MCF 10A (cell line): ENCODE measurements at regions not wholly inside any gene's neighbourhood (a gene's known extent, or its start where the extent isn't known, plus 50 kb on each side); places are given as distances from the start of the nearest gene placed in this dataset.
A peak's percentile ranks its signal among the peaks of the same experiment; 100 is the strongest.

Source experiments
- BruUV-seq: library from RNA; stranded (reverse); fragments of 400-500 nt; replicated peaks from 2 replicates; lab custom pipeline; 2021; lab: Mats Ljungman, UMichigan
- CTCF ChIA-PET: fragments of 300-600 bp; sonication (Branson Sonifier 250); formaldehyde crosslinking; extraction: SDS; loops from one replicate; lab custom pipeline; 2021; ENCODE audit warnings: antibody characterized with exemption, inconsistent platforms; lab: Yijun Ruan, JAX
- POLR2A ChIA-PET: fragments of 300-600, 350-650 bp; sonication (Branson Sonifier 250); formaldehyde crosslinking; extraction: SDS; loops from one replicate; lab custom pipeline; 2020; ENCODE audit warnings: antibody characterized with exemption, inconsistent platforms; lab: Yijun Ruan, JAX
- DNase-seq: peaks from one replicate; pipeline ENCODE4 v3.0.0-alpha.2; 2018; ENCODE audit not compliant: unreplicated experiment
- H3K27ac Mint-ChIP-seq: one replicate; pipeline ENCODE4 v1.8.0; 2022; ENCODE audit warnings: mild to moderate bottlenecking, low read depth, mixed read lengths; ENCODE audit not compliant: unreplicated experiment
- H3K27me3 Mint-ChIP-seq: one replicate; pipeline ENCODE4 v1.8.0; 2022; ENCODE audit warnings: mixed read lengths; ENCODE audit not compliant: insufficient read depth, unreplicated experiment
- H3K36me3 Mint-ChIP-seq: one replicate; pipeline ENCODE4 v1.8.0; 2022; ENCODE audit warnings: mild to moderate bottlenecking, moderate library complexity, mixed read lengths; ENCODE audit not compliant: insufficient read depth, unreplicated experiment
- H3K4me1 Mint-ChIP-seq: one replicate; pipeline ENCODE4 v1.8.0; 2022; ENCODE audit warnings: mixed read lengths; ENCODE audit not compliant: insufficient read depth, unreplicated experiment
- H3K4me3 Mint-ChIP-seq: one replicate; pipeline ENCODE4 v1.8.0; 2022; ENCODE audit warnings: mild to moderate bottlenecking, moderate library complexity, mixed read lengths; ENCODE audit not compliant: unreplicated experiment
- H3K9me3 Mint-ChIP-seq: one replicate; pipeline ENCODE4 v1.8.0; 2022; ENCODE audit warnings: mixed read lengths; ENCODE audit not compliant: unreplicated experiment
- CTCF ChIP-seq: fragments of 200-600 bp; IDR thresholded peaks from one replicate; pipeline ENCODE4 v1.8.0; 2022; ENCODE audit warnings: antibody characterized with exemption, mild to moderate bottlenecking; ENCODE audit not compliant: unreplicated experiment
- intact Hi-C: fragments of 100-400 bp; cut with micrococcal nuclease; formaldehyde crosslinking; loops from 2 replicates; pipeline ENCODE4 v1.14.1; 2022

- BruUV-seq, result no TSS peak
- Mint-ChIP-seq H3K27ac (no peak overlapping the region), H3K9me3 (peaks cover 8% of the 10 kb centered on the region), H3K27me3 (no peaks in the 10 kb centered on the region), H3K4me3 (no peak overlapping the region), H3K4me1 (peaks cover 21% of the 10 kb centered on the region), H3K36me3 (peaks cover 5% of the 10 kb centered on the region)
- DNase-seq, result no peak
- no peak for TF ChIP-seq CTCF
- POLR2A ChIA-PET, result interaction anchor here (1.7 to 3.0 kb wide), 2 partner anchors 15 to 170 kb away, joined by 5 to 44 read pairs; partner anchors contain the start of gene NEMF
- CTCF ChIA-PET, result interaction anchor here (0.5 to 1.6 kb wide), 3 partner anchors 14 to 157 kb away, joined by 3 to 10 read pairs (median 5); no protein-coding TSS in a partner anchor
- intact Hi-C loops, result no loop called here
These were observed 93.7 kb downstream of the VCPKMT start for GRCh38 chr14:50022661-50023060.

- Mint-ChIP-seq H3K4me3 (no peak overlapping the region), H3K27me3 (no peaks in the 10 kb centered on the region), H3K9me3 (peaks cover 8% of the 10 kb centered on the region), H3K36me3 (peaks cover 5% of the 10 kb centered on the region), H3K4me1 (peaks cover 15% of the 10 kb centered on the region), H3K27ac (peak overlapping the region; percentile 90)
- DNase-seq, result peak; percentile 78
- intact Hi-C loops, result no loop called here
- POLR2A ChIA-PET, result interaction anchor here (0.7 to 3.0 kb wide), 16 partner anchors 12 to 172 kb away, joined by 3 to 44 read pairs (median 4); partner anchors contain the start of gene NEMF
- CTCF ChIA-PET, result interaction anchor here (0.6 to 2.1 kb wide), 10 partner anchors 12 to 162 kb away, joined by 3 to 27 read pairs (median 4); no protein-coding TSS in a partner anchor
- BruUV-seq, result no TSS peak
- TF ChIP-seq CTCF, result no peak
These were observed 92.5 kb downstream of the VCPKMT start for GRCh38 chr14:50023671-50024490.

- Mint-ChIP-seq H3K9me3 (peaks cover 13% of the 10 kb centered on the region), H3K4me1 (peaks cover 15% of the 10 kb centered on the region), H3K27ac (peak overlapping the region; percentile 51), H3K27me3 (no peaks in the 10 kb centered on the region), H3K4me3 (no peak overlapping the region), H3K36me3 (peaks cover 5% of the 10 kb centered on the region)
- TF ChIP-seq CTCF, result no peak
- no TSS peak for BruUV-seq
- DNase-seq, result no peak
- POLR2A ChIA-PET, result interaction anchor here (1.0 to 3.0 kb wide), 6 partner anchors 12 to 164 kb away, joined by 3 to 44 read pairs (median 6); no protein-coding TSS in a partner anchor
- CTCF ChIA-PET, result interaction anchor here (2.1 kb wide), 1 partner anchor 159 kb away, joined by 27 read pairs; no protein-coding TSS in a partner anchor
- intact Hi-C loops, result no loop called here
These were observed 91.3 kb downstream of the VCPKMT start for GRCh38 chr14:50025073-50025472.

- peaks cover 15% of the 10 kb centered on the region for H3K4me1 Mint-ChIP-seq
- intact Hi-C loops, result no loop called here
- H3K27me3 Mint-ChIP-seq, result no peaks in the 10 kb centered on the region
- peaks cover 13% of the 10 kb centered on the region for H3K9me3 Mint-ChIP-seq
- POLR2A ChIA-PET, result interaction anchor here (1.6 kb wide), 1 partner anchor 17 kb away, joined by 3 read pairs; no protein-coding TSS in a partner anchor
- BruUV-seq, result no TSS peak
- H3K27ac Mint-ChIP-seq, result peak overlapping the region; percentile 51
- DNase-seq, result peak; percentile 57
- no peak overlapping the region for H3K4me3 Mint-ChIP-seq
- peaks cover 5% of the 10 kb centered on the region for H3K36me3 Mint-ChIP-seq
- CTCF ChIA-PET, result interaction anchor here (0.6 kb wide), 1 partner anchor 82 kb away, joined by 3 read pairs; no protein-coding TSS in a partner anchor
- no peak for TF ChIP-seq CTCF
These were observed 90.6 kb downstream of the VCPKMT start for GRCh38 chr14:50025776-50026175.
